ENCODE measurements at regions not wholly inside any gene's neighbourhood (a gene's known extent, or its start where the extent isn't known, plus 50 kb on each side); places are given as distances from the start of the nearest gene placed in this dataset.
A peak's percentile ranks its signal among the peaks of the same experiment; 100 is the strongest.

GRCh38 chr17:73785496-73785895 is 141.3 kb upstream of the SDK2 start:
- H3K36me3 ChIP-seq: no peaks in the 10 kb centered on the region
- intact Hi-C loops (cut with DNase I): no loop called here
- H3K27ac ChIP-seq: no peak overlapping the region
- no peak for DNase-seq (ENCODE audit: low spot score in 2 of 2)
- no peak for TF ChIP-seq CTCF (IDR thresholded peaks at IDR 0.05)
- H3K27me3 ChIP-seq: no peaks in the 10 kb centered on the region
- no peaks in the 10 kb centered on the region for H3K9me3 ChIP-seq
- H3K4me3 ChIP-seq: no peak overlapping the region
- no peaks in the 10 kb centered on the region for H3K4me1 ChIP-seq

GRCh38 chr17:73785958-73786743 is 141.9 kb upstream of the SDK2 start:
- peak in 1 of 2 donors; percentile 16 for DNase-seq (ENCODE audit: low spot score in 2 of 2)
- H3K27ac ChIP-seq: no peak overlapping the region
- H3K4me3 ChIP-seq: no peak overlapping the region
- TF ChIP-seq CTCF (IDR thresholded peaks at IDR 0.05): no peak
- no peaks in the 10 kb centered on the region for H3K27me3 ChIP-seq
- H3K4me1 ChIP-seq: no peaks in the 10 kb centered on the region
- no peaks in the 10 kb centered on the region for H3K36me3 ChIP-seq
- intact Hi-C loops (cut with DNase I): no loop called here
- H3K9me3 ChIP-seq: no peaks in the 10 kb centered on the region

GRCh38 chr17:73787076-73788059 is 143.1 kb upstream of the SDK2 start:
- peak in 1 of 2 donors; percentile 44 for DNase-seq (ENCODE audit: low spot score in 2 of 2)
- H3K27me3 ChIP-seq: no peaks in the 10 kb centered on the region
- H3K9me3 ChIP-seq: no peaks in the 10 kb centered on the region
- no peaks in the 10 kb centered on the region for H3K36me3 ChIP-seq
- intact Hi-C loops (cut with DNase I): no loop called here
- no peaks in the 10 kb centered on the region for H3K4me1 ChIP-seq
- no peak overlapping the region for H3K27ac ChIP-seq
- TF ChIP-seq CTCF (IDR thresholded peaks at IDR 0.05): no peak
- no peak overlapping the region for H3K4me3 ChIP-seq

GRCh38 chr17:73788111-73788510 is 143.9 kb upstream of the SDK2 start:
- H3K4me1 ChIP-seq: no peaks in the 10 kb centered on the region
- no peaks in the 10 kb centered on the region for H3K27me3 ChIP-seq
- no peak overlapping the region for H3K4me3 ChIP-seq
- TF ChIP-seq CTCF (IDR thresholded peaks at IDR 0.05): no peak
- no peak overlapping the region for H3K27ac ChIP-seq
- H3K9me3 ChIP-seq: no peaks in the 10 kb centered on the region
- intact Hi-C loops (cut with DNase I): no loop called here
- no peaks in the 10 kb centered on the region for H3K36me3 ChIP-seq
- no peak for DNase-seq (ENCODE audit: low spot score in 2 of 2)

- Histone ChIP-seq H3K27ac (no peak overlapping the region), H3K9me3 (no peaks in the 10 kb centered on the region), H3K27me3 (no peaks in the 10 kb centered on the region), H3K36me3 (no peaks in the 10 kb centered on the region), H3K4me1 (no peaks in the 10 kb centered on the region), H3K4me3 (no peak overlapping the region)
- no peak for DNase-seq (ENCODE audit: low spot score in 2 of 2)
- intact Hi-C loops (cut with DNase I): no loop called here
- TF ChIP-seq CTCF (IDR thresholded peaks at IDR 0.05): no peak
These were observed 146.9 kb upstream of the SDK2 start for GRCh38 chr17:73791121-73791520.
